Activated CD4-positive, alpha-beta T cell treated with anti-CD3 and anti-CD28 coated beads, Interleukin-2, Interleukin-4, amounts not matched to agents 100 ng/mL and 50 ng/mL, durations not matched to agents 16 hours and 8 hours (primary cell): ENCODE measurements at regions not wholly inside any gene's neighbourhood (a gene's known extent, or its start where the extent isn't known, plus 50 kb on each side); places are given as distances from the start of the nearest gene placed in this dataset.
"Not testable (repeated sequence)": the region's sequence is repeated elsewhere in the genome, so short reads cannot be mapped to it uniquely, and the experiment has no call there.

ENCODE experiments used
- DNase-seq: peaks from one replicate; pipeline ENCODE4 v3.0.0-alpha.2; 2020; ENCODE audit warnings: low spot score

- DNase-seq: no peak
Measured at GRCh38 chr12:127169321-127170181, 1097.4 kb upstream of the TMEM132C start.

DNA sequence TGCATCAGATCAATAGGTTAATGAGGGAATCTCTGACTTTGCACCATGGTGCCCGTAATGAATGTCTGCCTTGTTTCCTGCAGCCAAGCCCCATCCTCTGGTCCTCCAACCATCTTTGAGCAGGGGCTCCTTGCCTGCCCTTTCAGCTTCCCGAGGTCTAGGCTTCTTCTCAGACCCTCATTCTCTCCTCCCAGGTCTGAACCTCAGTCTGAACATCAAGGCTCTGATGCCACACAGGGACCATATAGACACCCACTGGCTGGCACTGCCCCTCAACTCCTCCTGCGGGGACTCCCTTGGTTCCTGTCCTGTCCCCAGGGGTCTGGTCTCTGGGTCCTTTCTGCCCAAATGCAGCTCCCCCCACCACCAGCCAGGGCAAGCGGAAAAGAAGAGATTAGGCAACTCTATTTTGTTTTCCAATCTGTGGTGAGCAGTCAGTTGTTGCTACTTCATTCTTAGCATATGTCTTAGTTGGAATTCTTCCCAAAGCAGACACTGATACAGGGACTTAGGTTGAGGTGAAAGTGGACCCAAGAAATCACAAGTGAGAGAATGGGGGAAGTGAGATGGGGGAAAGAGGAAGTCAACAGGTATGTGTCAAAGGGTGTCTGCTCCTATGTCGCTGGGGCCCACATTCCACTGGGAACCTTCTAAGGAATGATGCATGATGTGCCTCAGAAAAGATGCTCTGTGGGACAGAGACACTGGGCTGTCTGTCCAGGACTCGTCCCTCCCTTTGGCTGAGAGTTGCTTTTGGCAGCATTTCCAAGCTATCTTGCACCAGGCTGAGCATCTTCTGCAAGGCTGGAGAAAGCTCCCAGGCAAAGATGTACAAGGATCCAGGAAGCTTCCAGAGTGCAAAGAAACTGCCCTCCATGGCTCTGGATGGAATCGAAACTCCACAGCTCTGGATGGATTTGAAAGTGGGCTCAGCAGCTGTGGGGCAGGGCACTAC, 1096.5 kb upstream of the TMEM132C start:
- no peak for DNase-seq

DNA sequence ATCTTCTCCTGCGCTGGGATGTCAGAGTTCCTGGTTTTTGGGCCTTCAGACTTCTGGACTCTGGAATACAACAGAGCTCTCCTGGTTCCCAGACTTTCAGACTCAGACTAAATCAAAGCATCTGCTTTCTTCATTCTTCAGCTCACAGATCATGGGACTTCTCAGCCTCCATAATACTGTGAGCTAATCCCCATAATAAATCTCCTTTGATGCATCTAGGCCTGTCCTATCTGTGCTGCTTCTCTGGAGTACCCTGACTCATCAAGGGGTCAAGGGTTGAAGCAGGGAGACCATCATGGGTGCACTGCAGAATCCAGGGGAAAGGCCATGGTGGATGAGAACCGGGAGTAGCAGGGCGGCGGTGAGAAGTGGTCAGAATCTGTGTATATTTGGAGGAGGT, 1094.1 kb upstream of the TMEM132C start:
- no peak for DNase-seq

DNA sequence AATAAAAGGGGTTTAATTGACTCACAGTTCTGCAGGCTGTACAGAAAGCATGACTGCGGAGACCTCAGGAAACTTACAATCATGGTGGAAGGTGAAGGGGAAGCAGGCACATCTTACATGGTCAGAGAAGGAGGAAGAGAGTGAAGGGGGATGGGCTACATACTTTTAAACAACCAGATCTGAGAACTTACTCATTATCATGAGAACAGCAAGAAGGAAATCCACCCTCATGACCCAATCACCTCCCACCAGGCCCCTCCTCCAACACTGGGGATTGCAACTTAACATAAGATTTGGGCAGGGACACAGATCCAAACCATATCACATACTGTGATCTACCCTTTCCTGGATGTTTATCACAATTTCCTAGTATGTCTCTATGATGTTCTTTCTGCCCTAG, 1093.0 kb upstream of the TMEM132C start:
- not testable (repeated sequence) for DNase-seq

GRCh38 chr12:127174881-127175280, 1092.1 kb upstream of the TMEM132C start:
- no peak for DNase-seq

DNA sequence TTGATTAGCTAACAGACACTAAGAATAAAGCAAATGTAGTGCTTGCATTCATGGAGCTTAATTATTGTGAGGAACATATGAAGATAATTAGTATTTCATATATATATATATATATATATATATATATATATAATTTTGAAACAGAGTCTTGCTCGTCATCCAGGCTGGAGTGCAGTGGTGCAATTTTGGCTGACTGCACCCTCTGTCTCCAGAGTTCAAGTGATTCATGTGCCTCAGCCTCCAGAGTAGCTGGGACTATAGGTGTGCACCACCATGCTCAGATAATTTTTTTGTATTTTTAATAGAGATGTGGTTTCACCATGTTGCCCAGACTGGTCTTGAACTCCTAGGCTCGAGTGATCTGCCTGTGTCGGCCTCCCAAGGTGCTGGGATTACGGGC, 1091.6 kb upstream of the TMEM132C start:
- no peak for DNase-seq

GRCh38 chr12:127176804-127177203, 1090.2 kb upstream of the TMEM132C start:
- no peak for DNase-seq

GRCh38 chr12:127178052-127178451, 1088.9 kb upstream of the TMEM132C start:
- DNase-seq: no peak

DNA sequence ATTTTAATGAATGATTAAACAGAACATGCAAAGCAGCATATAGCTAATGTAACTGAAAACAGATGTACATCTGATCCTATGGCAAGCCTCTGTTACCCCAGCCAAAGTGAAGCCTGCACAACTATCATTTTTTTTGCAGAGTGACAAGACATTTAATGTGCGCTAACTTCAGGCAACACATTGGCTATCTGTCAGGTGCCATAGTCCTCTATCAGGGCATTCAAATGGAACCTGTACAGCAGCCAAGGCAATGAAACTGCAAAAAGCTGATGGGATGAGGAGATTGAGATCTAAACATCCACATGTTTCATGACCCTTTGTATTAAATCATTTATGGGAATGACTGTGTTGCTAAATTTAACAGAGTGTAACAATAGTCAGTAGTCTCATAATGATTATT, 1088.5 kb upstream of the TMEM132C start:
- no peak for DNase-seq

- DNase-seq: no peak
Measured at GRCh38 chr12:127179176-127179575, 1087.8 kb upstream of the TMEM132C start.

- no peak for DNase-seq
Measured at GRCh38 chr12:127182018-127182417, 1085.0 kb upstream of the TMEM132C start.

- no peak for DNase-seq
Measured at GRCh38 chr12:127189992-127190391, 1077.0 kb upstream of the TMEM132C start.

GRCh38 chr12:127191129-127191528, 1075.8 kb upstream of the TMEM132C start:
- no peak for DNase-seq

DNA sequence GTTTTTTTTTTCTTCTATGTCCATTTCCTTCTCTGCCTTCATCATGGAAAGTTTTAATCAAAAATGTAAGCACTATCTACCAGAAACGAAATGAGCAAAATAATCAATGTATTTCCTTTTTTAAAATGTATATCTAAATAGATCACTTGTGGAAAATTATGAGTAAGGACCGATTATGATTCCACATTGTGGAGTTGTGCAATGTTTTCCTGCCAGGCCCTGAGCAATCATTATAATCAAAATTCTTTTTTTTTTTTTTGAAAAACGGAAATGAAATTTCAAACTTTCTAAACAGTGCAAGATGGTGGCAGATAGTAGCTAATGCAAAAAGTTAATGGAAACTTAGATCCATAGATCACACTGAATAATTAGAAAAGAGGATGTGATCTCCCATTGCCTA, 1074.6 kb upstream of the TMEM132C start:
- no peak for DNase-seq

DNA sequence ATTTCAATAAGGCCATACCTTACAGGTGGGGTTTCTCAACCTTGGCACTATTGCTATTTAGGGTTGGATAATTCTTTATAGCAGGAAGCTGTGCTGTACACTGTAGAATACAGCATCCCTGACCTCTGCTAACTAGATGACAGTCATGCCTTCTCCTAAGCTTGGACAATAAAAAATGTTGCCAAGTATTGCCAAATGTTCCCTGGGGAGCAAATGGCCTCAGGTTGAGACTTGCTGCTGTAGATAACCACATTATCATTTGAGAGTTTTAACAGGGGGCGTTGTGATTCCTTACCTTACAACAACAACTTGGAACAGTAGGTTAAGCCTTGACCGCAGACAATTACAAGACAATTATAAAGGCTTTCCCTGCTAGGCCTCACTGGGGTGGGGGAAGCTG, 1073.6 kb upstream of the TMEM132C start:
- DNase-seq: no peak

- DNase-seq: no peak
Measured at GRCh38 chr12:127194176-127194575, 1072.8 kb upstream of the TMEM132C start.

DNA sequence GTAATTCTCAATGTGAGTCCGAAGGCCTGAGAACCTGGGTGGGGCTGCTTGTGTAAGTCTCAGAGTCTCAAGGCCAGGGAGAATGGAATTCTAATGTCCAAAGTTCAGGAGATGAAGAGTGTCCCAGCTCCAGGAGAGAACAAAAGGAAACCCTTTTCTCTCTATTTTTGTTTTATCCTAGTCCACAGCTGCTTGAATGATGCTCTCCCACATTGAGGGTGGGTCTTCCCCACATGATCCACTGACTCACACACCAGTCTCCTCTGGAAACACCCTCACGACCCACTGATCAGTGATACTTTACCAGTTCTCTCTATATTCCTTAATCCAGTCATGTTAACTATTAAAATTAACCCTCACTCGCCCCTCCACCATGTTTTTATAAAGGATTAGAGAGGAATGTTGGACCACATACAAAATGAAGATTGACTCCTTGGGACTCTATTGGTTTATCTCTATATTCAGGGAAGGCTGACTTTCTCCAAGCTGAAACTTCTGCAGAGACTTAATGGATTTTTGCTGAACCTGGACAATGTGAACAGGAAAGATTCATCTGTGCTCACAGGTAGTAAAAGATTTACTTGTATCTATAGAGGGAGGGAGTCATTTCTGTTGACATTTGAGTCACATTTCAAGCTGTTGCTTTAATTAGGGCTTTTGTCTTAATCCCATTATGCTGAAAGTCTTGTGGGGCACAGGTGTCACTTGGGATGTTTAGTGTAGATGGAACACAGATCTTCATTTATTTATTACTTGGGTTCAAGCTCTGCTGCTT, 1061.0 kb upstream of the TMEM132C start:
- no peak for DNase-seq

DNA sequence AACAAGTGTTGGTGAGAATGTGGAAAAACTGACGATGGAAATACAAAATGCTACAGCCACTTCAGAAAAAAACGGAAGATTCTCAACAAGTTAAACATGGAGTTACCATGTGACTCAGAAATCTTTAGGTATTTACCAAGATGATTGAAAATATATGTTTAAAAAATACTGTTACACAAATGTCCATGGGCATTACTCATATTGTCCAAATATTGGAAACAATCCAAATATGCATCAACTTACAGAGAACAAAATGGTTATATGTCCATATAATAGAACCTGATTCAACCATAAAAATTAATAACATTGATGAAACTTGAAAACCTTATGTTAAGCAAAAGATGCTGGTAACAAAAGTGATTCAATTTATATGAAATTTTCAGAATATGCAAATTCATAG, 1057.7 kb upstream of the TMEM132C start:
- DNase-seq: no peak

GRCh38 chr12:127214186-127214585, 1052.8 kb upstream of the TMEM132C start:
- DNase-seq: no peak

- no peak for DNase-seq
Measured at GRCh38 chr12:127223011-127223410, 1044.0 kb upstream of the TMEM132C start.

DNA sequence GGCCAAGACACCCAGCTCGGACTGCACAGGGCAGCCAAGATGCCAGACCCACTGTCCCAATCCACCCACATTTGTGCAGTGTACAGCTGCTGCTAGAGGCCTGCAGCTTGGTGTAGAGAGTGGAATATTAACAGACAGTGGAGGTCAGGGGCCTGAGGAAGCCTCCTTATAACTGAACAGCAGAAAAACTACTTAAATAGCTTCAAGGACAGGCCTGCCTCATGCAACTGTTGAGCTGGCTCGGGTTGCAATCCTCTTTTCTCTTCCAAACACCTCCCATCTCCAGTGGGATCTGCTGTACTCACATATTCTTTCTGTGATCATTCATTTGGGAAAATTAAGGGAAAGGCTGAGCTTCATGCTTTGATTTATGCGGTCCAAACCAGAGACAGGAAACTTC, 1043.2 kb upstream of the TMEM132C start:
- no peak for DNase-seq

DNA sequence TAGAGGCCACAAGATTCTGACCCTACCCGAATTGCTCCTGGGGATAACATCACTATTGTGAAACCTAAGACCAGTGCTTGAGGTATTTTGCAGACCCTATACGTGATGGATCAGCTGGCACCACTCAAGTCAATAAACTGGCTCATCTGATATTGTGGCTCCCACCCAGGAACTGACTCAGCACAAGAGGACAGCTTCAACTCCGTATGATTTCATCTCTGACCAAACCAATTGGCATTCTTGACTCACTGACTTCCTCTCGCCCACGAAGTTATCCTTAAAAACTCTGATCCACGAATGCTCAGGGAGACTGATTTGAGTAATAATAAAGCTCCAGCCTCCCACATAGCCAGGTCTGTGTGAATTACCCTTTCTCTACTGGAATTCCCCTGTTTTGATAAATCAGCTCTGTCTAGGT, 1036.1 kb upstream of the TMEM132C start:
- DNase-seq: no peak
